SH-SY5Y (cell line): ENCODE measurements at regions not wholly inside any gene's neighbourhood (a gene's known extent, or its start where the extent isn't known, plus 50 kb on each side); places are given as distances from the start of the nearest gene placed in this dataset.

Experiments
- GATA2 ChIP-seq: IDR thresholded peaks from 2 replicates; pipeline ENCODE4 v1.6.1; 2011; ENCODE audit warnings: mild to moderate bottlenecking, low read depth, low read length
- GATA3 ChIP-seq: IDR thresholded peaks from 2 replicates; pipeline ENCODE4 v1.6.1; 2011; ENCODE audit warnings: low read depth, mild to moderate bottlenecking, low read length, moderate library complexity

DNA sequence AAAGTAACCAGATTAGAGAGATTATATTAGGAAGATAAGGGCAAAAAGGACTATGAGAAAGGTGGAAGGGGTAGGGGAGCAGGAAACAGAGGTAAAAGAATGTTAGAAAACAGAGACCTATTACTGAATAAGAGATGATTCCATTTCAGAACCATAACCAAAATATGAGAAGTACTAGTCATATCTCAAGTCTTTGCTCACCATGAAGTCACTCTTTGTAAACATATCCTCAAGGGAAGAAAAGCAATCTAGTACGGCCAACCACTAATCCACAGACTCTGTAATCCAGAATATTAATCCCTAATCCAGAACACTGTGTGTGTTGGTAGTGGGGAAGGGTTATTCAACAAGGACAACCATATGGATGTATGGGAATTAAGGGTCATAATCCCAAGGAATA, 92.0 kb downstream of the CDCA7 start:
- TF ChIP-seq GATA3 (no peak), GATA2 (no peak)
